ENCODE measurements at regions not wholly inside any gene's neighbourhood (a gene's known extent, or its start where the extent isn't known, plus 50 kb on each side); places are given as distances from the start of the nearest gene placed in this dataset.

- TF ChIP-seq BHLHE40 (IDR thresholded peaks at IDR 0.05; ENCODE audit: borderline replicate concordance) (no peak), TARDBP (IDR thresholded peaks at IDR 0.05) (no peak), FOXK2 (IDR thresholded peaks at IDR 0.05) (no peak), ELF4 (IDR thresholded peaks at IDR 0.05) (no peak), ZNF384 (IDR thresholded peaks at IDR 0.05) (no peak), NFRKB (IDR thresholded peaks at IDR 0.05) (no peak), ARNT (IDR thresholded peaks at IDR 0.05) (no peak), HDGF (IDR thresholded peaks at IDR 0.05; ENCODE audit: borderline replicate concordance) (no peak), FOXM1 (IDR thresholded peaks at IDR 0.05; ENCODE audit: borderline replicate concordance) (no peak), SP1 (IDR thresholded peaks at IDR 0.05) (no peak), FOXA1 (IDR thresholded peaks at IDR 0.05) (no peak), SUZ12 (IDR thresholded peaks at IDR 0.05) (no peak), PKNOX1 (IDR thresholded peaks at IDR 0.05) (no peak)
Measured at GRCh38 chr1:166594646-166595045, 244.6 kb upstream of the POGK start.
